Inflammatory macrophage treated with lipopolysaccharide for 1 hour (primary cell): ENCODE measurements at regions not wholly inside any gene's neighbourhood (a gene's known extent, or its start where the extent isn't known, plus 50 kb on each side); places are given as distances from the start of the nearest gene placed in this dataset.

Experiments
- DNase-seq, 2 donors: peaks; one replicate each; pipeline ENCODE4 v3.0.0-alpha.2; 2020 to 2022

DNA sequence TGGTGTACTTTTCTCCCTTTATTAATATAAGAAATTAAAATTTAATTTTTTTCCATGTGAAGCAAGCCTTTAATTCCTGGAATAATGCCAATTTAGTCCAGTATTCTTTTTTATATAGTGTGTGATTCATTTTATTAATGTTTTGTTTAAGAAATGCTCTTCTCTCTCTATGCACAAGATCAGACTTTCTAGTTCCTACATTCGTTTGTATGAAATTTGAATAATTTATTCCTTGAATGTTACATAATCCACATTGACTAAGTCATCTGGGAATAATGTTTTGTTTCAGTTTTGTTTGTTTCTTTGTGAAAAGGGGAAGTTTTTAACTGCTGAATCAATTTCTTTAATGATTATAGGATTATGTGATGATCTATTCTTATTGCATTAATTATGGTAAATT is 181.4 kb upstream of the ID4 start:
- DNase-seq, result no peak

- no peak for DNase-seq
Measured at GRCh38 chr6:19660123-19660910, 176.9 kb upstream of the ID4 start.

GRCh38 chr6:19662911-19663310 is 174.3 kb upstream of the ID4 start:
- DNase-seq, result no peak

GRCh38 chr6:19663479-19663878 is 173.7 kb upstream of the ID4 start:
- DNase-seq, result no peak

DNA sequence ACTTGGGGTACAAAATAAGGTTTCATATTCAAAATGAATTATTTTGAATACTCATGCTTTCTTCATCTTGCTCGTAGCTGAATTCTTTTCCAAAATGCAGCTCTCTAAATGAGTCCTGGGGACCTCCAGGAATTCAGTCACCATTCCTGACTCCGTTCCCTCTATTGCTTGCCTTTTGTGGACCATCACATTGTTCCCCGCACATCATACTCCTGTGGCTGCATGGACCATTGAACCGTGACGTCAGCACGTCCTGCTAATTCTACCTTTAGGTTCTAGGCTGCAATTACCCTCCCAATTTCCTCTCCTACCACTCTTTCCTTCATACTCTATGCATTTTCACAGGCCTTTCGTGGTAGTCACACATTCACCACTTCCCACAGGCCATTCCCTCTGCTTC is 173.1 kb upstream of the ID4 start:
- DNase-seq, result no peak

GRCh38 chr6:19664878-19665612 is 172.1 kb upstream of the ID4 start:
- no peak for DNase-seq

- no peak for DNase-seq
Measured at GRCh38 chr6:19665613-19665909, 171.6 kb upstream of the ID4 start.

GRCh38 chr6:19668710-19669109 is 168.5 kb upstream of the ID4 start:
- no peak for DNase-seq

- DNase-seq, result no peak
Measured at GRCh38 chr6:19669206-19669605, 168.0 kb upstream of the ID4 start.

DNA sequence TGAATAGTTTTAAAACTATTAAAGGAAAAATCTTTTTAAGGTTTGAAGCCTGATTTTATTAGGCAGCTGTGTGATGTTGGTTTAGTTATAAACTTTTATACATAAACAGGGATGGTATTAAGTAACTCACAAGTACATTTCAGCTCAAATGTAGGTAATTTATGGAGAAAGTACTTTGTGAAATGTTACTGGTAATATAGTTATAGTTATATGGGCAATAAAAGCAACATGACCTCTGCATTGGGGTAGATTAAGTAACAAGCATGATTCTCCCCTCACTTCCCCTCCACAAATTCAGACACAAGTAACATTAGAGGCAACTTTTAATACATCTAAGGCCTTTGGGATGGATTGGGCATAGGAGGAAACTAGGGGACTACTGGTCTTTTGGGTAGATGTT is 154.3 kb upstream of the ID4 start:
- no peak for DNase-seq

DNA sequence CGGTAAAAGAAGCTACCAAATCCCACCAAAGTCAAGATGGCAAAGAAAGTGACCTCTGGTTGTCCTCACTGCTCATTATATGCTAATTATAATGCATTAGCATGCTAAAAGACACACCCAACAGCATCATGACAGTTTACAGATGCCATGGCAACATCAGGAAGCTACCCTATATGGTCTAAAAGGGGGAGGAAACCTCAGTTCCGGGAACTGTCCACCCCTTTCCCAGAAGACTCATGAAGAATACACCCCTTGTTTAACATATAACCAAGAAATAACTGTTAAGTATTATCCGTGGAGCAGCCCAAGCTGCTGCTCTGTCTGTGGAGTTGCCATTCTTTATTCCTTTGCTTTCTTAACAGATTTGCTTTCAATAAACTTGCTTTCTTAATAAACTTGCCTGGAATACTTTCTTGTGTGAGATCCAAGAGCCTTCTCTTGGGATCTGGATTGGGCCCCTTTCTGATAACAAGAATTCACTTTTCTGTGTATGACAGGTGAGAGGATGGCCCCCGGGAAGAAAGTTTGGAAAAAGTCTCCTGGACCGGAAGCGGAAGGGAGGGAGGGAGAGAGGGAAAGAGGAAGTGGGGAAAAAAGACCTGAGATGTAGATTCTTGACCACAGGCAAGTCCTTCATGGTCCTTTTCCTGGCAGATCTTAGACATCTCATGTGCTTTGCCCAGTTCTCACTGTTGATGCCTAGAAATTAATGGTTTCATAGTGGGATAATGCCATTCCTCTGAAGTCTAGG is 146.7 kb upstream of the ID4 start:
- no peak for DNase-seq

DNA sequence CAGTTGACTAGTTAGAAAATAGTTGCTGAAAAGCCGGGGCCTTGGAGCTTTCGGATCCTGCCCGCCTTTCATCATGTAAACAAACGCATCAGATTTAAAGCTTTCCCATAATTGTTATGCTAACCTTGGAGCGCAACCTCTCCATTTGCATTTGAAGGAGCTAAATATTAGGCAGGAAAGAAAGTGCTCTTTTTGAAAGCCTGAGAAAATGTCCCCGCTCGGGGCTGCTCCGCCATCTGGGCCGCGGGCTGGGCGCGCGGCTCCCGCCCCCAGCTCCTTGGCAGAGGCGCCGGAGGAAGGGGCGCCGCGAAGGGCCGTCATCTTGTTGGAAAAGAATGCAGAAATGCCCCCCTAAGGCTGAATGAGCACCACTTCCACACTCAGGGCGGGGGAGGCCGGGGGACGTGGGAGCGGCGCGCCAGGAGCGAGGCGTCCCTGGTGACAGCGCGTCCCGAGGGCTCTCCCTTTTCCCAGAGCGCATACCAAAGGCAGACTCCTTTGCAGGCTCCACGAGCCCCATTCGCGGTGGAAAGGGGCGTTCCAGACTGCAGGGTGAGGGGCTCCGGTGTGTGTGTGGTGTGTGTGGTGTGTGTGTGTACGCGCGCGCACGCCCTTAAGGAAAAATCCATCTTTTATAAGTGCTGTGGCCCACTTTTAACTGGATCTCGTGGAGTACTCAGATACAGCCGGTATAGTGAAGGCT is 145.6 kb upstream of the ID4 start:
- DNase-seq, result no peak

- no peak for DNase-seq
Measured at GRCh38 chr6:19692506-19693298, 144.5 kb upstream of the ID4 start.

DNA sequence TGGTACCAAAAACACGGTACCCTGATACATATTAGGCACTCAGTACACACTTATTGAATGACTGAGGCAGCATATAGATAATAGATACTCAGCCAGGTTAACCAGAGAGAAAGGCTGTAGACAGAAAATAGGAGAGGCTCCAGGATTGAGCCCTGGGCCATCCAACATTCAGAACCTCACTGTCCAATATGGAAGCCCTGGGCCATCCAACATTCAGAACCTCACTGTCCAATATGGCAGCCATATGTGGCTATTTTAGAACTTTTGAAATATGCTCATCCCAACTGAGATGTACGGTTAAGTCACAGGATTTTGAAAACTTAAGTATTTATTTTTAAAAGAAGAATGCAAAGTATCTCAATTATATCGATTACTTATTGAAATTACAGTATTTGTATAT is 142.5 kb upstream of the ID4 start:
- DNase-seq, result no peak

- DNase-seq, result no peak
Measured at GRCh38 chr6:19697744-19698290, 139.4 kb upstream of the ID4 start.

DNA sequence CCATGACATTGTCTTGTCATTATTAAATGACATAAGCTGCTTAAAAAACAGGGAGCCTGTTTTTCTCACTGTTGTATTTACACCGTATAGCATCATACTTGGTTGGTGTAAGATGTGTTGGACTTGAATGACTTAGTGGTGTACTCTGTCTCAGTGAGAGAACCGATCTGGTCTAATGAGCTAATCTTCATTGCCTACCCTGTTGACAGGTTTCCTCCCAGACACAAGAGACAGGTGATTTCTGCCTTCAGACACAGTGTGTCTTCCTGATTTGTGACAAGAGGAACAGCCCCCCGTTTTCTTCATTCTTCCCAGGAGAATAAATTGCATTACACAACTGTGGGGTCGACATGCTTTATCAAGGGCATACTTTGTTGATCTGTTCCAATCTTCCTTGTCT is 137.2 kb upstream of the ID4 start:
- no peak for DNase-seq

GRCh38 chr6:19705606-19706005 is 131.6 kb upstream of the ID4 start:
- no peak for DNase-seq

GRCh38 chr6:19712012-19712688 is 125.0 kb upstream of the ID4 start:
- DNase-seq, result no peak

GRCh38 chr6:19712998-19713397 is 124.2 kb upstream of the ID4 start:
- no peak for DNase-seq

DNA sequence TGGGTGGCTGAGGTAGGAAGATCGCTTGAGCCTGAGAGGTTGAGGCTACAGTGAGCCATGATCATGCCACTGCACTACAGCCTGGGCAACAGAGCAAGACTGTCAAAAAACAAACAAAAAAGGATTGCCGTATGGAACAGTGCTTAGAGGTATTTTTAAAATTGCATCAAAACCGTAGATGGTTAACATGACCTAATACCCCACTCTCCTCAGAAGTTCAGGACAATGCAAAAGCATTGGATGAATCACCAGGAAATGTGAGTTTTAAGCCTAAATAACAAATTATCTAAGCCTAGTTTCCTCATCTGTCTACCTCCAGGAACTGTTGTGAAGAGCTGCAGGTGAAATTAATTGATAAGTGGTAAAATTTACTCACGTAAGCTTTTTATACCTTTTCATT is 123.8 kb upstream of the ID4 start:
- no peak for DNase-seq

GRCh38 chr6:19713984-19714383 is 123.2 kb upstream of the ID4 start:
- DNase-seq, result no peak
